SH-SY5Y (cell line): ENCODE measurements at regions not wholly inside any gene's neighbourhood (a gene's known extent, or its start where the extent isn't known, plus 50 kb on each side); places are given as distances from the start of the nearest gene placed in this dataset.

Experiments
- GATA2 ChIP-seq: IDR thresholded peaks from 2 replicates; pipeline ENCODE4 v1.6.1; 2011; ENCODE audit warnings: mild to moderate bottlenecking, low read depth, low read length
- GATA3 ChIP-seq: IDR thresholded peaks from 2 replicates; pipeline ENCODE4 v1.6.1; 2011; ENCODE audit warnings: low read depth, mild to moderate bottlenecking, low read length, moderate library complexity

- no peak for TF ChIP-seq GATA2
- no peak for TF ChIP-seq GATA3
Measured at GRCh38 chr11:134517621-134518293, 105.7 kb upstream of the B3GAT1 start.
